ENCODE measurements at regions not wholly inside any gene's neighbourhood (a gene's known extent, or its start where the extent isn't known, plus 50 kb on each side); places are given as distances from the start of the nearest gene placed in this dataset.

DNA sequence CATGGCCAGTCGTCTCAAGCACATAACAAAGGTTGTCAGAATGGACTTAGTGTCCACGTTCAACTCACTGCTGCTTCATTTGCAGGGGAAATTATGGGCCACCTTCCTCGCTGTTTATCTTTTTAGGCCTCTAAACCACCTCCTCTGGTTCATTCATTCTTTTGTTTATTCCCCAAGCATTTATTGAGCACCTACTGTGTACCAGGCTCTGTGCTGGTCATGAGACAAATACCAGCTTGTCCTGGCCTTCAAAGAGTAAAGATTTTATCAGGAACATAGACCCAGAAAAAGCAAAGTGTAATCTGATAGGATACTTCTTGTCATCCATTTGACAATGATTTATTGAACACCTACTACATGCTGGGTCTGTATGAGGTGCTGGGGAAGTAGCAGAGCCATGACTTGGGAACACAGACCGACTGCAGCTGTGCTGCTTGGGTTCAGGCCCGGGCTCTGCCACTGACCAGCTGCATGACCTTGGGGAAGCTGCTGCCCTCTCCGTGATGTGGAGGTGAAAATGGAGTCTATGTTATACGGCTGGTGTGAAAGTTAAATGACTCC, 63.4 kb upstream of the SLC6A6 start:
- FAIRE-seq: no peak

DNA sequence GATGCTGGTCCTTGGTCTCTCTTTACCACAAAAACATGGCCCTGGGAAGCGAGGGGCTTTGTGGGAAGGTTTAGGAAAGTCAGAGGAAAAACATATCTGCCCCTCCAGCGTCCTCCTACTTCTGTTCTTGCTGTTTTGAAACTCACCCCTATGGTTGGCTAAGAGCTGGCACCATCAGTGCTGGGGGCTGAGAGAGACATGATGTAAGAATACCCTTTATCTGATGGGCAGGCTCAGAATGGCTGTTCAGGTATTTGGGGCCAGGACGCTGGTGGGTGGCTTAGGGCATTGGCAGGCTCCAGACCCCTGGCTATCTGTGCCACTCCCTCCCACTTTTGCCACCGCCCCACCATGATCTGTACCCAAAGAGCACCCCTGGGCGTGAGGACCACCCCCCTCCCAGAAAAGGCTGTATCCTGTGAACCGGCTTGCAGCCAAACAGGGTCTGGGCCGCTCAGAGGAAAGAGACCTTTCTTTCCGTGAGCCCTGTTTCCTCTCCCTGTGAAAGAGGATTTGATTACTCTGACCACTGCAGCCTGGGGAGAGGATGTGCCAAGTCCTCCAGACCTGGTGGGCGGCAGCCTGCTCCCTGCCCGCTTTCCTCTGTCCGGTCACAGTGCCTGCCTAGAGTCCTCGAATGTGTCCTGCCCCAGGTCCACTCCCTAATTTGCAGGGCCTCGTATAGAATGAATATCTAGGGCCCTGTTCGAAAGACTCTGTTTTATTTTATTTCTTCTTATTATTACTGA, 61.3 kb upstream of the SLC6A6 start:
- no peak for FAIRE-seq

DNA sequence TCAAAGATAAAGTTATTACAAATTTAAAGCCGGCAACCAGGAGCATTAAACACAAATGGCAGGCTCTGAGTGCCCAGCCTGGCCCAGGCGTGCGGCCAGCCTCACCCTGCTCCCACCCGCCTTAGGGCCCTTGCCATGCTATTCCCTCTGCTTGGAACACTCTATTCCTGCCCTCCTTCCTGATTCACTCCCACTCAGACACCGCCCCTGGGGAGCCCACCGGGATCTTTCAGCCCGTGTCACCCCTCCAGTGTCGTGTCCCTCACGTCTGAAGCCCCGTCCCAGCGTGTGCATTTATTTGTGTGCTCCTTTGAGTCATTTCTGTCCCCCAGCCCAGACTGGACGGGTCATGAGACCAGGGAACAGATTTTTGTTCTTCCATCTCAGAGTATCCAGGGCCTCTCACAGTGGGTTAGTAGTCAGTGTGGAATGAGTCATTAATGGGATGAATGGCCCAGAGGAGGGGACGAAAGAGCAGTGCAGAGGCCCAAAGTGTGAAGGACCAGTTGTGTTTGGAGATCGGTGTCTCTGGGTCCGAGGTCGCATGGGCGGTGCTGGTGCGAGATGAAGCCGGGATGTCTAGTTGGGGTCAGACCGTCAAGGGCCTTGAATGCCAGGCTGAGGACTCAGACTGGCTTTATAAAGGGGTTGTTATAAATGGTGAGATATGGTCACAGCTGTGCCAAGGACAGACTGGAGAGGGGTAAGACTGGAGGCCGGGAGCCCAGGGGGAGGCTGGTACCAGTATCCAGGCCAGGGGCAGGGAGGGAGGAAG, 58.9 kb upstream of the SLC6A6 start:
- FAIRE-seq: no peak

DNA sequence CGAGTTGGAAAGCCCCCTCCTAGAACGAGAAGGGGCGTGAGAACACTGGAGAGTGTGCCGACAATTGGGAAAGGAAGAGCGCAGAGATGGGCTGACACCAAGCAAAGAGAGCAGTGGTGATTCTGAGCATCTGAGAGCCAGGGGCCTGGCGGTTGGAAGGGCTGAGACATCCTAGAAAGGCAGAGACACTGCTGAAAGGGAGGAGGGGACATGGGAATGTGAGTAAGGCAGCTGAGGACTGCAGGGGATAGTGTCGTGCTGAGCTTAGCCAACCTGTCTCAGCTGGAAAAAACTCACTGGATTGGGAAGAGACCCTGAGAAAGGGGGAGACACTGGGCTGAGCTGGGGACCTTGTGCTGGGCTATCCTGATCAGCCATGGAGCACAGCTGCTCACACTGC, 58.1 kb upstream of the SLC6A6 start:
- FAIRE-seq: no peak

DNA sequence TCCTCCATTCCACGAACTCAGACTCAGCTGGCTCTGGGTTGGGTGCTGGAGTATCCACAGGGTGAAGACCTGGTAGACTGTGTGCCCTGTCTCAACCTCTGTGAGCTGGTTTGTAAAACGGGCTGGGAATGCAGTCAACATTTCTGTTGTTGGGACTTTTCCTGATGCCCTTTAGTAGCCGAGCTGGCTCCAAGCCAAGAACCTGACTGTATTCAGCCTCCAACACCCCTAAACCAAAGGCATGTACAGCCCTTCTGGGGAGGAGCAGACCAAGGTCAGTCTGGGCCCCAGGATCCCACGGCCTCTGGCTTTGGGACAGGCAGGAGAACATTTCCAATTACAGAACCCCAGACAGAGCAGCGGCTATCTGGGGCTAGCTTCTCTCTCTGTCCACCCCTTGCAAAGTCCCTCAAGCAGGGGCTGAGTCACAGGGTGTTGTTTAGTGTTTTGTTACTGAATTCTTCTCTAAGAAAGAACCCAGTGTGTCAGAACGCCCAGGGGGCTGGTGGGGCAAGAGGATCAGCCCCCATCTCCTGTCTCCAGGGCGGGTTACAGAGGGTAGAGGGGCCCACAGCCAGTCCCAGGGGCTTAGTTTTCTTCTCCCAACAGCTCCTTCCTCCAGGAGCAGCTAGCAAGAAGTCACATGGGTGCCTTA, 56.8 kb upstream of the SLC6A6 start:
- no peak for FAIRE-seq

DNA sequence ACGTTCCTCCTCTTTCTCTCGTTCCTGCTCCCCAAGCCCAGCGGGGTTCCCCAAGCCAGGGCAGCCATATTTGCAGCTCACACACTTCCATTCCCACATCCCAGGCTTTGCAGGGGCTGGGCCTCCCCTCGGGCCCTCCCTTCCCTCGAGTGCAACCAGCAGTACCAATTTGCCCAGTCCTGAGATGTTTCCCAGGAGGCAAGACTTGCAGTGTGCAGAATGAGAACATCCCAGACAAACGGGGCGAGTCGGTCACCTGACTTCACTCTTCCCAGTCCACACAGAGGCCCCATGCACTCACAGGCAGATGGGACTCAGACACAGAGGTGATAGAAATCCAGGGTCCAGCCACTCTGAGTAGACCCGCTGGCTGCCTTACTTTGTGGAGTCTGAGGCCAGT, 56.2 kb upstream of the SLC6A6 start:
- FAIRE-seq: no peak

DNA sequence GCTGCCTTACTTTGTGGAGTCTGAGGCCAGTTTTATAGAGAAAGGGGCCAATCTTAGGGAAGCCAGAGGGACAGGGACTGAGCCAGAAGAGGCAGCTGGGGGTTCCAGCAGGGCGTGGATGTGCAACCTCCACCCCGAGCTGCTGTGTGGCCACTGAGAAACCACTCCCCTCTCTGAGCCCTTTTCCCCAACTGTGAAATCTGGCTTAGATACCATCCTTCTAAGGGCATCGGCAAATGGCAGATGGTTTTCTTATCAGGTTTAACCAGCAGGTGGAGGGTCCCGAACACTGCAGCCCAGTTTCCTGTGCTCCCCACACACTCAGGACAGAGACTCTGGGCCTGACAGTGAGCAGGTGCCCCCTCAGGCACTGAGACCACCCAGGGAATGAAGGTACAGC, 55.8 kb upstream of the SLC6A6 start:
- no peak for FAIRE-seq

DNA sequence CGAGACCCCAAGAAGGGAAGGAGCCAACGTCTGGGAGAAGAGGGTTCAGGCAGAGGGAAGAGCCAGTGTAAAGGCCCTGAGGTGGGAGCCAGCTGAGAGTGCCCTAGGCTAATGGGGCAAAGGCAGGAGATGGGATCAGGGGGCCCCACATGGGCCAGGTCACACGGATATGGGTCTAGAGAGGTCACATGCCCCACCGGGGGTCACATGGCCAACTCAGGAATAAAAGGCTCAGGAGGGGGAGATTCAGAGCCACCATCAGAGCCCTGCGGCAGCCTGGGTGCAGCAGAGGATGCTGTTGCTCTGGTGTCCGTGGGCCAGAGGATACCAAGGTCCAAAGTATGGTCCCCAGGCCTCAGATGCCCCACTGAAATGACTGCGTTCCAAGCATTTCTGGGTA, 55.3 kb upstream of the SLC6A6 start:
- FAIRE-seq: no peak

DNA sequence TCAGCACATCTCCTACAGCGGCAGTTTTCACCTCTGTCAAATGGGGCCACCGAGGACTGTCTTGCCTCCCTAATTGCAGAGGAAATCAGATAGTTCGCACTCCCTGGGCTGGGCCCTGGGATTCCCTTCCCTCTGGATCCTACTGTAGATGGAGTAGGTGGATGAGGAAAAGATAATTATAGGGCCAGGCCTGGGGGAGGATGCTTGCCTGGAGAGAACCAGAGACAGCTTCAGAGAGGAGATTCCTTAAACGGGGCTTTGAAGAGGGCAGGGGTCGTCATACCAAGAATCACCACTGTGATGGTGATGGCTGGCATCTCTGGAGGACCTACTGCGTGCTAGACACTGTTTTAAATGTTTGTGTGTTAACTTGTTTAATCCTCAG, 50.8 kb upstream of the SLC6A6 start:
- no peak for FAIRE-seq

DNA sequence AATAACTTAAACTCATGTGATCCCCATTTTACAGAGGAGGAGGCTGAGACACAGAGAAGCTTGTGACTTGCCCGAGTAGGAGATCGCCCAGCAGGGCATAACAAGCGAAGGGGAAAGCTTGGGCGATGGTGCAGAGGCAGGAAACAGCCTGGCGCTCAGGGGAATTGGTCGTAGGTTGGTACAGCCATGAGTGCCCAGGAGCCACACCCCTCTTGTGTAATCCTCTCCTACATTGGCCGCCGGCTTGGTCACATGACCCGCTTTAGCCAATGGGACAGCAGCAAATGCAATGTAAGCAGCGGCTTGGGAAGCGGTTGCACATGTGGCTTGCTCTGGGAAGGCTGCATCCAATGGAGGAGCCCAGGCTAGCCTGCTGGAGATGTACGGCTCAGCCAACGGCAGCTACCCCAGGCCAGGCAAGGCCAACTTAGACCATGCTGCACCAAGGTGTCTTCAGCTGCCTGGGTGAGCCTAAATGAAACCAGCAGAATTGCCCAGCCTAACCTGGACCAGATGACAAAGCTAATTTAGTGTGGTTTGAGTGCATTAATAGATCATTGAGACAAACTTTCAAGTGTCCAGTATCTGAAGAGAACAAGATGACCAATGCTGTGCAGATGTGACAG, 50.3 kb upstream of the SLC6A6 start:
- FAIRE-seq: peak; percentile 93
